GM20000 (cell line): ENCODE measurements at regions not wholly inside any gene's neighbourhood (a gene's known extent, or its start where the extent isn't known, plus 50 kb on each side); places are given as distances from the start of the nearest gene placed in this dataset.

Experiments
- DNase-seq: peaks from one replicate; pipeline ENCODE4 v3.0.0; 2012; ENCODE audit warnings: low spot score
- TF ChIP-seq, protein P1 (sequence below): IDR thresholded peaks from 2 replicates; pipeline ENCODE4 v1.5.1; 2012; ENCODE audit warnings: mild to moderate bottlenecking, control low read depth; ENCODE audit errors: extremely low read depth, missing control alignments

DNA sequence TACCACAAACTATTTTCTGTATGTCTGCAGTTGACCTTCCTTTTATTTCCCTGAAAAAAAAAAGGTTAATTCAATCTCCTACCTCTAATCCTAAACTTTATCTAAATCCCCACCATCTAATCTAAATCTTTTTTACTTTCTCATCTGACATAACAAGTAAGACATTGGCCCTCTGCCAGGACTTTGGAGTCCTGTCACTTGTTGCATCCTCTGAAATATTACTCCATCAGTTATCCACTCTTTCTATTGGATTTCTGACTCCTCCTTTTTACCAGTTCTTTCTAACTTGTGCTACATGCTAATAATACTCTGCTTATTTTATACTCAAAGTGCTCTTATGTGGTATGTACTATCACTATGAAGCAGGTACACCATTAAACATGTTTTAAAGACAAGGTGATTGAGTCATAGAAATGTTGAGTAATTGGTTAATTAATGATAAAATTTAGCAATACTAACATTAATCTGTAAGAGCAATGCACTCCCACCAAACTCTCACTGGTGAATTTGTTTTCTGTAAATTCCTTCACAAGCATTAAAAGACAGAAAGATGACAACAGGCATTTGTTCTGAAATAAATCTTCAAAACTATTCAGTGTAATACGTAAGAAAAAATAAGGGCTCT, 914.2 kb upstream of the RAG2 start:
- TF ChIP-seq, protein P1, sequence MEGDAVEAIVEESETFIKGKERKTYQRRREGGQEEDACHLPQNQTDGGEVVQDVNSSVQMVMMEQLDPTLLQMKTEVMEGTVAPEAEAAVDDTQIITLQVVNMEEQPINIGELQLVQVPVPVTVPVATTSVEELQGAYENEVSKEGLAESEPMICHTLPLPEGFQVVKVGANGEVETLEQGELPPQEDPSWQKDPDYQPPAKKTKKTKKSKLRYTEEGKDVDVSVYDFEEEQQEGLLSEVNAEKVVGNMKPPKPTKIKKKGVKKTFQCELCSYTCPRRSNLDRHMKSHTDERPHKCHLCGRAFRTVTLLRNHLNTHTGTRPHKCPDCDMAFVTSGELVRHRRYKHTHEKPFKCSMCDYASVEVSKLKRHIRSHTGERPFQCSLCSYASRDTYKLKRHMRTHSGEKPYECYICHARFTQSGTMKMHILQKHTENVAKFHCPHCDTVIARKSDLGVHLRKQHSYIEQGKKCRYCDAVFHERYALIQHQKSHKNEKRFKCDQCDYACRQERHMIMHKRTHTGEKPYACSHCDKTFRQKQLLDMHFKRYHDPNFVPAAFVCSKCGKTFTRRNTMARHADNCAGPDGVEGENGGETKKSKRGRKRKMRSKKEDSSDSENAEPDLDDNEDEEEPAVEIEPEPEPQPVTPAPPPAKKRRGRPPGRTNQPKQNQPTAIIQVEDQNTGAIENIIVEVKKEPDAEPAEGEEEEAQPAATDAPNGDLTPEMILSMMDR, result no peak
- DNase-seq, result no peak

DNA sequence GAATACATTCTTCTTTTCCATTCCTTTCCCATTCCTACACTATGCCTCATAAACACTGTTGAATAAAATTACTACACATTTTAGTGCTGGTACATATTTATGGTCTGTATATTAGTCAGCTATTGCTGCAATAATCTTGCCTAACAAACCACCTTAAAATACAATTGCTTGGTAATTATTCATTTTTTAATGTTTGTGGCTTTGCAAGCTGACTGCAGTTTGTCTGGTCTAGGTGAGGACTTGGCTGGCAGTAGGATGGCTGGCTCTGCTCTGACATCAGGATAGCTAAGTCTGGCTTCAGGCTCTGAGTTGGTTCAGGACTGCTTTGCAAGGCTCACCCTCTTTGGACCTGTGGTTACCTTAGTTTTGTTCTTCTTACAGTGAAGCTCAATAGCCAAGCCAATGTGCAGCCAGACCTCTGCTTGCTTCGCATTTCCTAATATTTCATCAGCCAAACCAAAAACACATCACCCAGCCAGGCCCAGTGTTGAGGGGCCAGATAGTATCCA, 913.4 kb upstream of the RAG2 start:
- TF ChIP-seq, protein P1, result no peak

DNA sequence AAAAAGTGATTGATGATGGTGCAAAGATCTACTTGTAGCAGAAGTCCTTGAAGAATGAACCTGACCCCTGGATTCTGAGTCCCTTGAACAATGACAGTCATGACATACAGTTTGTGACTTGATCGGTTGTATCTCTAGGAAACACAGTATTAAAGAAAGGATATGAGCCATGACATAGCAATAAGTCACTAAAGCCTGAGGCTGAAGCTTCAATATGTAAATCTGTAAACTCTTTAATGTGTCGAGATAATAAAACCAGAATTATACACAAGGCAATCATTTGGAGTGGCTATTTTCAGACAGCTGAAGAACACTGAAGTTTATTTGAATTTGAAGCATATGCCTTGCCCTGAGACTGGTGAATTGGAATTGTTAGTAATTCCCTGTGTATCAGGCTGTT, 911.5 kb upstream of the RAG2 start:
- DNase-seq, result no peak
- TF ChIP-seq, protein P1, result no peak

More for the DNA sequence above, 913.4 kb upstream of the RAG2 start:
- no peak for DNase-seq

DNA sequence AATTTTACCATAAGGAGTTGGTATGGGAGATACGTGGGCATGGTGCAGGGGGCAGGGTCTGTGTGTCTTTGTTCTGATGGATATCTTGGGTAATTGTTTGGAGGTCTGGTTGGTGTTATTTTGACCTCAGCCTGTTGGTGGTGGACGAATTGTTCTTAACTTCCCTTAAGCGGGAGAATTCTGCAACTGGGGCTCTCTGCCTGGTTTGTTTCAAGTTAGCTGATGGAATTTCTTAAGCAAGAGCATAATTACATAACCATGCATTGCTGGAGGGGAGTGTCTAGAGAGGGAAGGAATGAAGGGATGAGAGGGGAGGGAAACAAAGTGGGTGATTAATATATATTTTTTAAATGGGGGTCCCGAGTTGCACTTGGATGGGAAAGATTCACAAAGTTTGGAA, 908.5 kb upstream of the RAG2 start:
- TF ChIP-seq, protein P1, result no peak
- DNase-seq, result no peak

DNA sequence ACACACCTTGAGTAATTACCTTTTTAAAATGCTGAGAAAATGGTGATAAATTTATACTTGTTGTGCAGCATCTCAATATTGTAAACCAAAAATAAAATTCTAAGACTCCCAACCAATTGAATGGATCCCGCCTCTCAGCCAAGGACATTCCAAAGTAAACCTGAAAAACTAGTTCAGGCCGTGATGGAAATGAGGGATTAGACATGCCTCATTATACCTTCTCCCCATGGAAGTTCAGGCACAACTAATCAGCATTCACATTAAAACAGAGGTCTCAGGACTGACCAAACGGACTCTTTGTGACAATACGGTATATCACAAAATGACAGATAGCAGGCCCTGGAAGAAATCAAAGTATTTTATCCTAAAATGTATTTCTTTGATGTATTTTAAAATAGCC, 907.4 kb upstream of the RAG2 start:
- TF ChIP-seq, protein P1, result no peak
- no peak for DNase-seq

DNA sequence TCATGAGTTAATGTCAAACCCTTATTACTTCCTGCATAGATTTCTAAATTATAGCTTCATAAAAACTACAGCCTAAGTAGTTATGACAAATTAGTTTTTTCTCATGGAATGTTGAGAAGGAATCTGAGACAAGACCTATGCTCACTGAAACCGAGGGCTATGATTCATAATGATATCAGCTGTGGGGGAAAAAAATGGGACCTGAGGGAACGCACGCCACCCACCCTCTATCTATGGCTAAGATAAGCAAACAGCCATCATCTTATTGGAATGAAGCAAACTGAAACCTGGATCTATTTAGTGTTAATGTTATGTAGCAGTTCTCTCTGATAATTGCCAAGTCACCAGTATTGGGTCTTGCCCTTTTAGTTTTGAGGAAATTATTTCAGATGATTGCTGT, 906.9 kb upstream of the RAG2 start:
- no peak for DNase-seq
- TF ChIP-seq, protein P1, result no peak

DNA sequence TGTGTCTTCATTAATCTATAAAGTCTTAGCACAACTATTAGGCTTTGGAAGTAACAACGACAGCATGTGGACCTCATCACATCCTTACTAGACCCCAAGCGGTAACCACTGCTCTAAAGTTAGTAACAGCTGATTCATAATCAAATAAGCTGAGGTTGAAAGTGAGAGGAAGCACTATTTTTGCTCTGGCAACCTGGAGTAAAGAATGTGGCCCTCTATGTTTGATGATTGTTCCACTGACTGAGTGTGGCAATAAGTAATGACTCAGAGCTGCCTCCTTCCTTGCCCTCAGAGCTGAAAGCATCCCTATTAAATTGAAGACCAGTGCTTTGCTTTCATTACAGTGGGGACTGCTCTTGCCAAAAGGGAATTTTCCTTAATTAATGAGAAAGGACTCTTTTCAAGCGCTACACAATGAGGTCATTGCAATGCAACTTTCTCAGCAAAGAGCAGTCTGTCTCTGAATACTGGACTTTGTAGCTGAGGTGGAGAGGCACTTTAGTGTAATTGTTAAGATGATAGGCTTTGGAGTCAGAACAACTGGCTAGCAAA, 906.1 kb upstream of the RAG2 start:
- DNase-seq, result peak; percentile 30
- TF ChIP-seq, protein P1, result no peak
